Brain microvascular endothelial cell (primary cell): ENCODE measurements at regions not wholly inside any gene's neighbourhood (a gene's known extent, or its start where the extent isn't known, plus 50 kb on each side); places are given as distances from the start of the nearest gene placed in this dataset.

Source experiments
- DNase-seq: peaks from one replicate; pipeline ENCODE4 v3.0.0-alpha.2; 2020
- H3K27ac ChIP-seq: fragments of 250-450 bp; sonication (Bioruptor Pico); 2 replicates; pipeline ENCODE4 v1.5.1; 2020; ENCODE audit warnings: mild to moderate bottlenecking, moderate library complexity
- H3K27me3 ChIP-seq: fragments of 250-450 bp; sonication (Bioruptor Pico); replicated peaks from 2 replicates; pipeline ENCODE4 v1.5.1; 2020; ENCODE audit warnings: mild to moderate bottlenecking
- H3K36me3 ChIP-seq: fragments of 250-450 bp; sonication (Bioruptor Pico); replicated peaks from 2 replicates; pipeline ENCODE4 v1.5.1; 2020; ENCODE audit warnings: mild to moderate bottlenecking
- H3K4me3 ChIP-seq: 2 replicates; pipeline ENCODE4 v1.5.1; 2011; ENCODE audit warnings: low read depth, mild to moderate bottlenecking, control low read depth, low read length, moderate library complexity
- CTCF ChIP-seq: IDR thresholded peaks from 2 replicates; pipeline ENCODE4 v1.5.1; 2011; ENCODE audit warnings: low read depth, mild to moderate bottlenecking, moderate library complexity, low read length, control low read depth, inconsistent platforms; ENCODE audit errors: missing control alignments
- in situ Hi-C: cut with HindIII; loops from 2 replicates; pipeline ENCODE4 v1.10.0; 2017; ENCODE audit warnings: low sequenced_read_pairs, low pct_ligation_motif_present

- no peaks in the 10 kb centered on the region for H3K36me3 ChIP-seq
- no peaks in the 10 kb centered on the region for H3K27me3 ChIP-seq
- H3K4me3 ChIP-seq: no peak overlapping the region
- no peak for DNase-seq
- in situ Hi-C loops: no loop called here
- no peak overlapping the region for H3K27ac ChIP-seq
- no peak for TF ChIP-seq CTCF
These were observed 50.2 kb upstream of the BCL11A start for GRCh38 chr2:60603533-60604190.

GRCh38 chr2:60604486-60605064 is 51.1 kb upstream of the BCL11A start:
- Histone ChIP-seq H3K27ac (no peak overlapping the region), H3K27me3 (no peaks in the 10 kb centered on the region), H3K36me3 (no peaks in the 10 kb centered on the region), H3K4me3 (no peak overlapping the region)
- no peak for DNase-seq
- in situ Hi-C loops: no loop called here
- TF ChIP-seq CTCF: no peak

GRCh38 chr2:60605866-60606265 is 52.4 kb upstream of the BCL11A start:
- TF ChIP-seq CTCF: no peak
- Histone ChIP-seq H3K4me3 (no peak overlapping the region), H3K27ac (no peak overlapping the region), H3K36me3 (no peaks in the 10 kb centered on the region), H3K27me3 (no peaks in the 10 kb centered on the region)
- in situ Hi-C loops: no loop called here
- DNase-seq: no peak

- TF ChIP-seq CTCF: no peak
- Histone ChIP-seq H3K27me3 (no peaks in the 10 kb centered on the region), H3K36me3 (no peaks in the 10 kb centered on the region), H3K4me3 (no peak overlapping the region), H3K27ac (no peak overlapping the region)
- in situ Hi-C loops: no loop called here
- DNase-seq: no peak
These were observed 55.2 kb upstream of the BCL11A start for GRCh38 chr2:60608679-60609078.

- in situ Hi-C loops: no loop called here
- no peak for TF ChIP-seq CTCF
- no peaks in the 10 kb centered on the region for H3K36me3 ChIP-seq
- no peak overlapping the region for H3K27ac ChIP-seq
- H3K4me3 ChIP-seq: no peak overlapping the region
- no peaks in the 10 kb centered on the region for H3K27me3 ChIP-seq
- no peak for DNase-seq
These were observed 58.6 kb upstream of the BCL11A start for GRCh38 chr2:60612033-60612432.

GRCh38 chr2:60614319-60614718 is 60.9 kb upstream of the BCL11A start:
- Histone ChIP-seq H3K27me3 (no peaks in the 10 kb centered on the region), H3K27ac (no peak overlapping the region), H3K4me3 (no peak overlapping the region), H3K36me3 (no peaks in the 10 kb centered on the region)
- TF ChIP-seq CTCF: no peak
- no peak for DNase-seq
- in situ Hi-C loops: no loop called here
